Kidney (tissue), 13 donors: ENCODE measurements at regions not wholly inside any gene's neighbourhood (a gene's known extent, or its start where the extent isn't known, plus 50 kb on each side); places are given as distances from the start of the nearest gene placed in this dataset.

Experiments used
- DNase-seq, 5 donors: peaks; one replicate each; pipeline ENCODE4 v3.0.0-alpha.2; 2013 to 2020
- FAIRE-seq: peaks from 2 replicates; lab custom pipeline; 2012; peaks lifted over from hg19 to GRCh38; lab: Jason Lieb, UNC
- H3K27ac ChIP-seq, 2 donors: one replicate each; pipeline ENCODE4 v1.7.0; 2013; ENCODE audit warnings: low read depth in 2 of 2, low read length in 2 of 2, inconsistent platforms in 1 of 2
- H3K27me3 ChIP-seq: one replicate; pipeline ENCODE4 v1.7.1; 2013; ENCODE audit warnings: low read length, inconsistent platforms; ENCODE audit not compliant: control insufficient read depth, insufficient read depth
- H3K36me3 ChIP-seq, 3 donors: one replicate each; pipeline versions ENCODE4 v1.7.0 to v1.7.1; 2013; ENCODE audit warnings: low read length in 3 of 3, control low read depth in 1 of 3, inconsistent platforms in 1 of 3; ENCODE audit not compliant: insufficient read depth in 3 of 3, control insufficient read depth in 2 of 3
- H3K4me1 ChIP-seq, 3 donors: one replicate each; pipeline versions ENCODE4 v1.7.0 to v1.7.1; 2013; ENCODE audit warnings: low read length in 3 of 3, inconsistent platforms in 1 of 3, low read depth in 1 of 3; ENCODE audit not compliant: control insufficient read depth in 2 of 3, insufficient read depth in 2 of 3
- H3K4me3 ChIP-seq, 3 donors: one replicate each; pipeline versions ENCODE4 v1.7.0 to v1.8.1; 2013; ENCODE audit warnings: low read length in 3 of 3, control low read depth in 1 of 3, inconsistent platforms in 1 of 3
- H3K9ac ChIP-seq, 3 donors: one replicate each; pipeline versions ENCODE4 v1.7.0 to v1.7.1; 2013; ENCODE audit warnings: low read length in 3 of 3, control low read depth in 1 of 3, inconsistent platforms in 1 of 3
- H3K9me3 ChIP-seq, 3 donors: one replicate each; pipeline versions ENCODE4 v1.7.0 to v1.7.1; 2013; ENCODE audit warnings: low read length in 3 of 3, control low read depth in 1 of 3, inconsistent platforms in 1 of 3; ENCODE audit not compliant: control insufficient read depth in 2 of 3, insufficient read depth in 1 of 3
- intact Hi-C: fragments of 100-400 bp; cut with DNase I; formaldehyde crosslinking; loops from one replicate; pipeline ENCODE4 v1.11.1; 2022
- TF ChIP-seq, protein P1 (sequence below): IDR thresholded peaks from 3 replicates; pipeline ENCODE4 v1.5.1; 2012; ENCODE audit warnings: mild to moderate bottlenecking, moderate library complexity, borderline replicate concordance; ENCODE audit not compliant: insufficient read depth; ENCODE audit errors: extremely low read depth
- donor health status: control.
- donor health status: control.
- donor health status: control.
- donor health status: control.
- donor health status: control.
- donor health status: DM: yes; HTN: yes; CAD: no.
- donor health status: Normal renal cell carcinoma (clear cell type).

DNA sequence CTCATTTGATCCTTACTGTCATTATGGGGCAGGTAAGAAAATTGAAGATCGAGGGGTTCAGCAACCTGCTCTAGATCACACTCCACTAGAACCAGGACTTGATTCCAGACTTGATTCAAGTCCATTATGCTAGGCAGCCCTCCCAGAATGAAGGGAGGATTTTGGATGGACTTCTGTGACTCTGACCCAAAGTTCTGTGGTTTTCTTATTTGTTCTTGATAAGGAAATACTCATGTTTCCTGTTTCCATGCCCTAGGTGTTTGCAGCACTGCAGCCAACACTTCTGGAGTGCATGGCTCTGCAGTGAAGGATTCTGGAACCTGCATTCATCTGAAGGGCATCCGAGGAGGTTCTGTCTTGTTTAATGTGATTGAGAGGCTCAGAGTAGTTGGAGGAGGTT is 140.0 kb downstream of the FCRL5 start:
- no peak overlapping the region for H3K27ac ChIP-seq
- H3K4me1 ChIP-seq = no peaks in the 10 kb centered on the region
- no peak for FAIRE-seq

GRCh38 chr1:157411769-157412168 is 140.5 kb downstream of the FCRL5 start:
- Histone ChIP-seq H3K27me3 (no peaks in the 10 kb centered on the region), H3K4me1 (no peaks in the 10 kb centered on the region), H3K9me3 (no peaks in the 10 kb centered on the region), H3K36me3 (no peaks in the 10 kb centered on the region), H3K4me3 (no peak overlapping the region), H3K27ac (no peak overlapping the region), H3K9ac (no peak overlapping the region)
- intact Hi-C loops = no loop called here
- TF ChIP-seq, protein P1, sequence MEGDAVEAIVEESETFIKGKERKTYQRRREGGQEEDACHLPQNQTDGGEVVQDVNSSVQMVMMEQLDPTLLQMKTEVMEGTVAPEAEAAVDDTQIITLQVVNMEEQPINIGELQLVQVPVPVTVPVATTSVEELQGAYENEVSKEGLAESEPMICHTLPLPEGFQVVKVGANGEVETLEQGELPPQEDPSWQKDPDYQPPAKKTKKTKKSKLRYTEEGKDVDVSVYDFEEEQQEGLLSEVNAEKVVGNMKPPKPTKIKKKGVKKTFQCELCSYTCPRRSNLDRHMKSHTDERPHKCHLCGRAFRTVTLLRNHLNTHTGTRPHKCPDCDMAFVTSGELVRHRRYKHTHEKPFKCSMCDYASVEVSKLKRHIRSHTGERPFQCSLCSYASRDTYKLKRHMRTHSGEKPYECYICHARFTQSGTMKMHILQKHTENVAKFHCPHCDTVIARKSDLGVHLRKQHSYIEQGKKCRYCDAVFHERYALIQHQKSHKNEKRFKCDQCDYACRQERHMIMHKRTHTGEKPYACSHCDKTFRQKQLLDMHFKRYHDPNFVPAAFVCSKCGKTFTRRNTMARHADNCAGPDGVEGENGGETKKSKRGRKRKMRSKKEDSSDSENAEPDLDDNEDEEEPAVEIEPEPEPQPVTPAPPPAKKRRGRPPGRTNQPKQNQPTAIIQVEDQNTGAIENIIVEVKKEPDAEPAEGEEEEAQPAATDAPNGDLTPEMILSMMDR = no peak
- FAIRE-seq = no peak
- no peak for DNase-seq

More for the DNA sequence above, 140.0 kb downstream of the FCRL5 start:
- TF ChIP-seq, protein P1 = no peak
- Histone ChIP-seq H3K36me3 (no peaks in the 10 kb centered on the region), H3K4me3 (no peak overlapping the region), H3K27me3 (no peaks in the 10 kb centered on the region), H3K9me3 (no peaks in the 10 kb centered on the region), H3K9ac (no peak overlapping the region)
- intact Hi-C loops = no loop called here
- no peak for DNase-seq

DNA sequence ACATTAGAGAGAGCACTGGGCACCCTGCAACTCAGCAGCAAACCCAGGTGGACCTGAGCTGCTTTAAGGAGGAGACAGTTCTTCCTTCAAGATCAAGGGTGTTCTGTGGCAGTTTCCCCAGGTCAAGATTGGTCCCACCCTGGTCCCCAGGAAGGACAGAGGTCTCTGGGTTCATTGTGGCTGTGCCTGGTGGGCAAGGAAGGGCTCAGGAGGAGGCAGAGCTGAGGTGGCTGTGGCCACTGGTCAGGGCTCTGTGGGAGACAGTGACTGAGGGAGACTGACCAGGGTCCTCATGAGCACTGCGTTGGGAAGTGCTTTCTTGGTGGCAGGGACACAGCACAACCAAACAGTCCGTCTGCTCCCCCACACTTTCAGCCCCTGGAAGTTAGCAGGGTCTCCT is 141.3 kb downstream of the FCRL5 start:
- Histone ChIP-seq H3K9me3 (no peaks in the 10 kb centered on the region), H3K4me3 (no peak overlapping the region), H3K27me3 (no peaks in the 10 kb centered on the region), H3K27ac (no peak overlapping the region), H3K9ac (no peak overlapping the region), H3K4me1 (no peaks in the 10 kb centered on the region), H3K36me3 (no peaks in the 10 kb centered on the region)
- no peak for DNase-seq
- intact Hi-C loops = no loop called here
- FAIRE-seq = no peak
- TF ChIP-seq, protein P1 = no peak

DNA sequence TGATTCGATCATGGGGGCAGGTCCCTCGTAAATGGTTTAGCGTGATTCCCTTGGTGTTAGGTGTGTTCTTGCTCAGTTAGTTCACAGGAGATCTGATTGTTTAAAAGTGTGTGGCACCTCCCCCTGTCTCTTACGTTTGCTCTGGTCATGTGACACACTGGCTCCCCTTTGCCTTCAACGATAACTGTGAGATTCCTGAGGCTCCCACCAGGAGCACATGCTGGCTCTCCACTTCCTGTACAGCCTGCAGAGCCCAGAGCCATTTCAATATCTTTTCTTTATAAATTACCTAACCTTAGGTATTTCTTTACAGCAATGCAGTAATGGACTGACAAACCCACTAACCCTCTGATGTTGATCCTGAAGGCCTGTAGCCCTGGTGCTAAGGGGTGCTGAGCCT is 141.9 kb downstream of the FCRL5 start:
- TF ChIP-seq, protein P1 = no peak
- H3K4me1 ChIP-seq = no peaks in the 10 kb centered on the region
- H3K27ac ChIP-seq = no peak overlapping the region
- no peak overlapping the region for H3K4me3 ChIP-seq
- no peak overlapping the region for H3K9ac ChIP-seq
- H3K36me3 ChIP-seq = no peaks in the 10 kb centered on the region
- H3K9me3 ChIP-seq = no peaks in the 10 kb centered on the region
- intact Hi-C loops = no loop called here
- DNase-seq (no peak), FAIRE-seq (no peak)
- H3K27me3 ChIP-seq = no peaks in the 10 kb centered on the region
